ENCODE measurements at regions not wholly inside any gene's neighbourhood (a gene's known extent, or its start where the extent isn't known, plus 50 kb on each side); places are given as distances from the start of the nearest gene placed in this dataset.

- no TSS peak for BruUV-seq (replicated peaks)
- no peaks in the 10 kb centered on the region for H3K27me3 Mint-ChIP-seq (ENCODE audit: unreplicated experiment)
- peaks cover 20% of the 10 kb centered on the region for H3K9me3 Mint-ChIP-seq (ENCODE audit: low read depth, unreplicated experiment)
- CTCF ChIA-PET: no interaction called here
- DNase-seq: no peak
- no peak overlapping the region for H3K4me3 Mint-ChIP-seq (ENCODE audit: low read depth, unreplicated experiment)
- no peak overlapping the region for H3K27ac Mint-ChIP-seq (ENCODE audit: unreplicated experiment)
- H3K4me1 Mint-ChIP-seq (ENCODE audit: low read depth, unreplicated experiment): no peaks in the 10 kb centered on the region
- H3K36me3 Mint-ChIP-seq (ENCODE audit: insufficient read depth, unreplicated experiment): no peaks in the 10 kb centered on the region
- intact Hi-C loops (cut with micrococcal nuclease; ENCODE audit: unreplicated experiment): no loop called here
- TF ChIP-seq, protein P1, sequence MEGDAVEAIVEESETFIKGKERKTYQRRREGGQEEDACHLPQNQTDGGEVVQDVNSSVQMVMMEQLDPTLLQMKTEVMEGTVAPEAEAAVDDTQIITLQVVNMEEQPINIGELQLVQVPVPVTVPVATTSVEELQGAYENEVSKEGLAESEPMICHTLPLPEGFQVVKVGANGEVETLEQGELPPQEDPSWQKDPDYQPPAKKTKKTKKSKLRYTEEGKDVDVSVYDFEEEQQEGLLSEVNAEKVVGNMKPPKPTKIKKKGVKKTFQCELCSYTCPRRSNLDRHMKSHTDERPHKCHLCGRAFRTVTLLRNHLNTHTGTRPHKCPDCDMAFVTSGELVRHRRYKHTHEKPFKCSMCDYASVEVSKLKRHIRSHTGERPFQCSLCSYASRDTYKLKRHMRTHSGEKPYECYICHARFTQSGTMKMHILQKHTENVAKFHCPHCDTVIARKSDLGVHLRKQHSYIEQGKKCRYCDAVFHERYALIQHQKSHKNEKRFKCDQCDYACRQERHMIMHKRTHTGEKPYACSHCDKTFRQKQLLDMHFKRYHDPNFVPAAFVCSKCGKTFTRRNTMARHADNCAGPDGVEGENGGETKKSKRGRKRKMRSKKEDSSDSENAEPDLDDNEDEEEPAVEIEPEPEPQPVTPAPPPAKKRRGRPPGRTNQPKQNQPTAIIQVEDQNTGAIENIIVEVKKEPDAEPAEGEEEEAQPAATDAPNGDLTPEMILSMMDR (IDR thresholded peaks at IDR 0.05; ENCODE audit: unreplicated experiment): no peak
Observed at GRCh38 chr5:24053737-24054136, 546.3 kb downstream of the PRDM9 start.

GRCh38 chr5:24059006-24059405 is 551.6 kb downstream of the PRDM9 start:
- Mint-ChIP-seq H3K4me3 (ENCODE audit: low read depth, unreplicated experiment) (no peak overlapping the region), H3K27me3 (ENCODE audit: unreplicated experiment) (no peaks in the 10 kb centered on the region), H3K27ac (ENCODE audit: unreplicated experiment) (no peak overlapping the region), H3K36me3 (ENCODE audit: insufficient read depth, unreplicated experiment) (no peaks in the 10 kb centered on the region), H3K4me1 (ENCODE audit: low read depth, unreplicated experiment) (no peaks in the 10 kb centered on the region), H3K9me3 (ENCODE audit: low read depth, unreplicated experiment) (peaks cover 8% of the 10 kb centered on the region)
- no TSS peak for BruUV-seq (replicated peaks)
- CTCF ChIA-PET: no interaction called here
- no peak for DNase-seq
- intact Hi-C loops (cut with micrococcal nuclease; ENCODE audit: unreplicated experiment): no loop called here
- TF ChIP-seq, protein P1 (IDR thresholded peaks at IDR 0.05; ENCODE audit: unreplicated experiment): no peak

- TF ChIP-seq, protein P1 (IDR thresholded peaks at IDR 0.05; ENCODE audit: unreplicated experiment): no peak
Observed at GRCh38 chr5:24059716-24060115, 552.3 kb downstream of the PRDM9 start.

DNA sequence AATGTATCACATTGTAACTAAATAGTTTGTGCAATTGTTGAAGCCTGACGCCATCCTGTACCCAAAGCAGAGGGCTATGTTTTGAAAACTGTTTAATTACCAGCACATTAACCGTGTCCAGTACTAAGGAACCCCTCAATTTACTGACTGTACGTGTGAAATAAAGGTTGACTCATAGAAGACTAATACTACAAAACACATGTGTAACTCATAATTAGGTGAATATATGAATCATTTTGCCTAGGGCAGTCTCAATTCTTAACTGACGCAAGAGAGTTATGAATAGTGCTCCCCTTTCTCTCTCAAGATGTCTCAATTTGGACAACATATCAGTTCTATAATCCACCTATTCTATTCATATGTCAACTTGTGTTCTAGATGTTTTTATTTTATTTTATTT is 558.4 kb downstream of the PRDM9 start:
- CTCF ChIA-PET: no interaction called here
- H3K27ac Mint-ChIP-seq (ENCODE audit: unreplicated experiment): no peak overlapping the region

More at GRCh38 chr5:24059716-24060115, 552.3 kb downstream of the PRDM9 start:
- Mint-ChIP-seq H3K27ac (ENCODE audit: unreplicated experiment) (no peak overlapping the region), H3K36me3 (ENCODE audit: insufficient read depth, unreplicated experiment) (no peaks in the 10 kb centered on the region), H3K27me3 (ENCODE audit: unreplicated experiment) (no peaks in the 10 kb centered on the region), H3K4me1 (ENCODE audit: low read depth, unreplicated experiment) (no peaks in the 10 kb centered on the region), H3K4me3 (ENCODE audit: low read depth, unreplicated experiment) (no peak overlapping the region), H3K9me3 (ENCODE audit: low read depth, unreplicated experiment) (peaks cover 8% of the 10 kb centered on the region)
- intact Hi-C loops (cut with micrococcal nuclease; ENCODE audit: unreplicated experiment): no loop called here
- CTCF ChIA-PET: no interaction called here
- no peak for DNase-seq
- no TSS peak for BruUV-seq (replicated peaks)

More for the DNA sequence above, 558.4 kb downstream of the PRDM9 start:
- no peak overlapping the region for H3K4me3 Mint-ChIP-seq (ENCODE audit: low read depth, unreplicated experiment)
- BruUV-seq (replicated peaks): no TSS peak
- no peaks in the 10 kb centered on the region for H3K27me3 Mint-ChIP-seq (ENCODE audit: unreplicated experiment)
- H3K36me3 Mint-ChIP-seq (ENCODE audit: insufficient read depth, unreplicated experiment): no peaks in the 10 kb centered on the region
- H3K9me3 Mint-ChIP-seq (ENCODE audit: low read depth, unreplicated experiment): peaks cover 3% of the 10 kb centered on the region
- intact Hi-C loops (cut with micrococcal nuclease; ENCODE audit: unreplicated experiment): no loop called here
- no peaks in the 10 kb centered on the region for H3K4me1 Mint-ChIP-seq (ENCODE audit: low read depth, unreplicated experiment)
- TF ChIP-seq, protein P1 (IDR thresholded peaks at IDR 0.05; ENCODE audit: unreplicated experiment): no peak
- no peak for DNase-seq
